CD4-positive, alpha-beta memory T cell (primary cell): ENCODE measurements at regions not wholly inside any gene's neighbourhood (a gene's known extent, or its start where the extent isn't known, plus 50 kb on each side); places are given as distances from the start of the nearest gene placed in this dataset.
A peak's percentile ranks its signal among the peaks of the same experiment; 100 is the strongest.

Experiments
- CTCF ChIA-PET: fragments of 350-600 bp; sonication (Branson Sonifier 250); formaldehyde crosslinking; loops from one replicate; lab custom pipeline; 2021; ENCODE audit warnings: inconsistent platforms; ENCODE audit not compliant: partially characterized antibody; lab: Charles Lee
- POLR2A ChIA-PET: fragments of 350-600 bp; sonication (Branson Sonifier 250); formaldehyde crosslinking; loops from one replicate; lab custom pipeline; 2021; ENCODE audit not compliant: partially characterized antibody; lab: Charles Lee
- DNase-seq, 5 donors: peaks; one replicate each; pipeline versions ENCODE4 v3.0.0 to v3.0.0-alpha.2; 2020 to 2022; ENCODE audit warnings: mixed read lengths in 1 of 5
- H3K27ac ChIP-seq: one replicate; pipeline ENCODE4 v1.7.0; 2013; ENCODE audit warnings: low read depth, low read length
- H3K27me3 ChIP-seq: 2 replicates; pipeline ENCODE4 v1.7.0; 2013; ENCODE audit warnings: mild to moderate bottlenecking, low read length, moderate library complexity; ENCODE audit not compliant: insufficient read depth
- H3K36me3 ChIP-seq: 2 replicates; pipeline ENCODE4 v1.7.0; 2013; ENCODE audit warnings: mild to moderate bottlenecking, low read length, moderate library complexity; ENCODE audit not compliant: insufficient read depth
- H3K4me1 ChIP-seq: 2 replicates; pipeline ENCODE4 v1.7.0; 2013; ENCODE audit warnings: mild to moderate bottlenecking, low read length, moderate library complexity; ENCODE audit not compliant: insufficient read depth
- H3K4me3 ChIP-seq, 2 donors: one replicate each; pipeline ENCODE4 v1.7.0; 2013; ENCODE audit warnings: low read length in 2 of 2, mild to moderate bottlenecking in 1 of 2
- H3K9me3 ChIP-seq, 2 donors: one replicate each; pipeline ENCODE4 v1.7.0; 2013; ENCODE audit warnings: low read length in 2 of 2, control low read depth in 1 of 2; ENCODE audit not compliant: control insufficient read depth in 1 of 2
- H3K27ac Mint-ChIP-seq, 7 donors: one replicate each; pipeline ENCODE4 v1.8.0; 2020 to 2021; ENCODE audit warnings: mixed read lengths in 7 of 7, mild to moderate bottlenecking in 6 of 7, inconsistent platforms in 3 of 7, moderate library complexity in 3 of 7
- H3K27me3 Mint-ChIP-seq, 2 donors: one replicate each; pipeline ENCODE4 v1.8.0; 2020 to 2021; ENCODE audit warnings: mixed read lengths in 2 of 2
- H3K36me3 Mint-ChIP-seq, 2 donors: one replicate each; pipeline ENCODE4 v1.8.0; 2020 to 2021; ENCODE audit warnings: mixed read lengths in 2 of 2, inconsistent platforms in 1 of 2, mild to moderate bottlenecking in 1 of 2
- H3K4me1 Mint-ChIP-seq, 4 donors: one replicate each; pipeline ENCODE4 v1.8.0; 2020 to 2021; ENCODE audit warnings: mixed read lengths in 4 of 4, mild to moderate bottlenecking in 1 of 4
- H3K4me3 Mint-ChIP-seq, 8 donors: one replicate each; pipeline ENCODE4 v1.8.0; 2020 to 2021; ENCODE audit warnings: mixed read lengths in 8 of 8, mild to moderate bottlenecking in 7 of 8, moderate library complexity in 6 of 8, inconsistent platforms in 3 of 8
- H3K9me3 Mint-ChIP-seq, 8 donors: one replicate each; pipeline ENCODE4 v1.8.0; 2020 to 2021; ENCODE audit warnings: mixed read lengths in 8 of 8, mild to moderate bottlenecking in 5 of 8, inconsistent platforms in 3 of 8, moderate library complexity in 1 of 8
- intact Hi-C: fragments of 100-400 bp; cut with micrococcal nuclease; formaldehyde crosslinking; loops from one replicate; pipeline ENCODE4 v1.15.1; 2023

DNA sequence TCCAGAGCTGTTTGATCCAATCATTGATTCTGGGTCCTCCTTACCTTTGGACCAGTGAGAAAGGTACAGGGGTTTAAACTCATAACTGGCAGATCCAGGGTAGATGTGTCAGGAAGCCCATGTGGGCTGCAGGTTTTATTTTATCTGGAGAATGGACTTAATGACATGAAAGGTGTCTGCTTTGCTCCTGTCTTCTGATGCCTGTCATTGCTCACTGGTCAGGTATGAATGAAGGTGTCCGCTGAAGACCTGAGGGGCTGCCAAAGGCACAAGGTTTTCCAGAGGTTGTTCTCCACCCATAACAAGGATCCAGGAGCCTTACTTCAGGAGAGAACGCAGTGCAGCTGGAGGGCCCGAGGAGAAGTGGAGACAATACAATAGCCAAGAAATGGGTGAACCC lies 74.2 kb downstream of the CHRNA1 start:
- Histone ChIP-seq H3K4me3 (no peak overlapping the region), H3K27ac (no peak overlapping the region), H3K36me3 (no peaks in the 10 kb centered on the region), H3K27me3 (no peaks in the 10 kb centered on the region), H3K4me1 (peaks cover 7% of the 10 kb centered on the region), H3K9me3 (no peaks in the 10 kb centered on the region)
- Mint-ChIP-seq H3K27ac (no peak overlapping the region), H3K9me3 (no peaks in the 10 kb centered on the region), H3K36me3 (no peaks in the 10 kb centered on the region), H3K4me3 (no peak overlapping the region), H3K27me3 (peaks cover 0 to 5% of the 10 kb centered on the region in 2 donors), H3K4me1 (peaks cover 5 to 11% (median 10%) of the 10 kb centered on the region in 4 donors)
- ChIA-PET POLR2A (interaction anchor here (0.7 to 1.1 kb wide), 2 partner anchors 93 to 128 kb away, joined by 3 to 5 read pairs; partner anchors contain the start of gene WIPF1), CTCF (interaction anchor here (1.0 to 6.8 kb wide), 14 partner anchors 9 to 295 kb away, joined by 3 to 222 read pairs (median 6); partner anchors contain the start of gene WIPF1)
- intact Hi-C loops: no loop called here
- no peak for DNase-seq

DNA sequence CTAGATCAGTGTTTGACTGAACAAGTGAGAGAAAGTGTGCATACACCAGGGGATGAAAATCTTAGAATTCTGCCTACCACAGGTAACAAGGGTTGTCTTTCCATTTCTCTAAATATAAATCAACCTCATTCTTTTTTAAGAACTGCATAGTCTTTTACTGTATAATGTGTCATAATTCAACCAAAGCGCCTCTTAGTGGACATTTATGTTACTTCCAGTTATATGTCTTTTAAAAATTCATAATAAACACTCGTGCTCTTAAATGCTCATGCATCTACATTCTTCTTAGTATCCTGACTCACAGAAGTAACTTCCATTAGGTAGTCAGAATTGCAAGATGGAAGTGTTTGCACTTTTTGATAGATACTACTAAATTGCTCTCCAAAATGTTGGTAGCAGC lies 76.2 kb downstream of the CHRNA1 start:
- Histone ChIP-seq H3K36me3 (no peaks in the 10 kb centered on the region), H3K27ac (no peak overlapping the region), H3K4me3 (no peak overlapping the region), H3K4me1 (peaks cover 14% of the 10 kb centered on the region), H3K27me3 (no peaks in the 10 kb centered on the region), H3K9me3 (no peaks in the 10 kb centered on the region)
- ChIA-PET POLR2A (interaction anchor here (0.6 to 3.1 kb wide), 8 partner anchors 9 to 226 kb away, joined by 3 to 9 read pairs (median 3); no protein-coding TSS in a partner anchor), CTCF (interaction anchor here (0.7 to 6.8 kb wide), 38 partner anchors 11 to 1285 kb away, joined by 3 to 222 read pairs (median 4); partner anchors contain the start of gene WIPF1)
- Mint-ChIP-seq H3K9me3 (no peaks in the 10 kb centered on the region), H3K27me3 (peaks cover 0 to 2% of the 10 kb centered on the region in 2 donors), H3K4me3 (peak overlapping the region in 1 of 8 donors; percentile 17), H3K27ac (peak overlapping the region; percentile 1 to 81 (median 56)), H3K4me1 (peaks cover 13 to 25% (median 19%) of the 10 kb centered on the region in 4 donors), H3K36me3 (peaks cover 0 to 6% of the 10 kb centered on the region in 2 donors)
- peak in 4 of 5 donors; percentile 44 to 55 (median 48) for DNase-seq
- intact Hi-C loops: loop anchor here (1.0 to 10.0 kb wide), 4 partner anchors 85 to 1283 kb away; no protein-coding TSS in a partner anchor

DNA sequence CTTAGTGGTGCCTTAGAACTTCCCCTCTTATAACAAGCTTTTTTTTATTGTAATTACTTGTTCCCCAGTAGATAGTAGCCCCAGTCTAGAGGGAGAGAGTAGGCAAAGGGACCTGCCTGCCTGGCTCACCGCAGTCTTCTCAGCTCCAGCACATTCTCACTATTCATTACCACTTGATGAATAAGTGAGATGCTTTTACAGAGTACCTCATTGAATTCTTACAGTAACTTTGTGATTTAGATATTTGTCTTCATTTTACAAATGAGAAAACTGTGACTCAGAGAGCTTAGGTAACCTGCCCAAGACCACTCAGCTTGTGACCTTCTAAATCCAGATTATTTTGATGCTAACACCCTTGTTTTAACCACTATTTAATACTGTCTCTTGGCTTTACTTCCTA lies 77.8 kb downstream of the CHRNA1 start:
- POLR2A ChIA-PET: interaction anchor here (1.0 to 3.1 kb wide), 5 partner anchors 83 to 132 kb away, joined by 3 to 9 read pairs (median 4); partner anchors contain the start of gene WIPF1
- peaks cover 15 to 34% (median 23%) of the 10 kb centered on the region in 4 donors for H3K4me1 Mint-ChIP-seq
- Histone ChIP-seq H3K4me3 (no peak overlapping the region), H3K4me1 (peaks cover 18% of the 10 kb centered on the region), H3K27ac (no peak overlapping the region), H3K9me3 (no peaks in the 10 kb centered on the region), H3K36me3 (no peaks in the 10 kb centered on the region), H3K27me3 (no peaks in the 10 kb centered on the region)
- H3K9me3 Mint-ChIP-seq: no peaks in the 10 kb centered on the region
- H3K27ac Mint-ChIP-seq: peak overlapping the region in 2 of 7 donors; percentile 38 to 45
- no peak for DNase-seq
- intact Hi-C loops: loop anchor here (10.0 kb wide), 1 partner anchor 1282 kb away; no protein-coding TSS in a partner anchor
- peaks cover 0 to 2% of the 10 kb centered on the region in 2 donors for H3K27me3 Mint-ChIP-seq
- CTCF ChIA-PET: interaction anchor here (0.8 to 6.8 kb wide), 26 partner anchors 9 to 377 kb away, joined by 3 to 222 read pairs (median 6); partner anchors contain the start of gene WIPF1
- H3K36me3 Mint-ChIP-seq: peaks cover 0 to 6% of the 10 kb centered on the region in 2 donors
- no peak overlapping the region for H3K4me3 Mint-ChIP-seq

DNA sequence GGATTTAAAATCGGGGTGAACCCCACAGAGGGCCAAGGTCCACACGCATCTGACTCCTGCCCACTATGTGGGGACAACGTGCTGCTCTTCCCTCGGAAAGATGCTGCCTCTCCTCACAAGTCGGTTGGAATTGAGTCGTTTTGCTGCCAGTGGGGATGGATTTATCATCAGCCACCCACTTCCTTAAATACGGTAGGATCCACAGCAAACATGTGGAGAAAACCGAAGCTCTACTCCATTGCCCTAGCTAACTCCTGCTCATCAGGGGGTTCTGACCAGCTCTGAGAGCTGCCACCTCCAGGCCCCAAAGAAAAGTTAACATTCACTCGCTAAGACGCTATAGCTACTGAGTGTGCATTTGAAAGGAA lies 80.9 kb downstream of the CHRNA1 start:
- ChIA-PET CTCF (interaction anchor here (0.6 to 2.4 kb wide), 15 partner anchors 17 to 220 kb away, joined by 3 to 12 read pairs (median 4); no protein-coding TSS in a partner anchor), POLR2A (interaction anchor here (0.7 to 6.3 kb wide), 9 partner anchors 43 to 190 kb away, joined by 3 to 85 read pairs (median 4); partner anchors contain the start of gene WIPF1)
- Histone ChIP-seq H3K36me3 (no peaks in the 10 kb centered on the region), H3K4me1 (peaks cover 48% of the 10 kb centered on the region), H3K9me3 (no peaks in the 10 kb centered on the region), H3K27me3 (no peaks in the 10 kb centered on the region), H3K27ac (peak overlapping the region; percentile 84), H3K4me3 (peak overlapping the region; percentile 49 to 69)
- peak overlapping the region; percentile 89 to 97 (median 93) for H3K4me3 Mint-ChIP-seq
- H3K4me1 Mint-ChIP-seq: peaks cover 34 to 59% (median 48%) of the 10 kb centered on the region in 4 donors
- H3K27me3 Mint-ChIP-seq: no peaks in the 10 kb centered on the region
- DNase-seq: peak in 4 of 5 donors; percentile 20 to 28 (median 24)
- peaks cover 0 to 6% of the 10 kb centered on the region in 2 donors for H3K36me3 Mint-ChIP-seq
- no peaks in the 10 kb centered on the region for H3K9me3 Mint-ChIP-seq
- H3K27ac Mint-ChIP-seq: peak overlapping the region; percentile 86 to 96 (median 94)
- intact Hi-C loops: loop anchor here (1.0 to 10.0 kb wide), 4 partner anchors 78 to 1279 kb away; partner anchors contain the start of gene WIPF1

DNA sequence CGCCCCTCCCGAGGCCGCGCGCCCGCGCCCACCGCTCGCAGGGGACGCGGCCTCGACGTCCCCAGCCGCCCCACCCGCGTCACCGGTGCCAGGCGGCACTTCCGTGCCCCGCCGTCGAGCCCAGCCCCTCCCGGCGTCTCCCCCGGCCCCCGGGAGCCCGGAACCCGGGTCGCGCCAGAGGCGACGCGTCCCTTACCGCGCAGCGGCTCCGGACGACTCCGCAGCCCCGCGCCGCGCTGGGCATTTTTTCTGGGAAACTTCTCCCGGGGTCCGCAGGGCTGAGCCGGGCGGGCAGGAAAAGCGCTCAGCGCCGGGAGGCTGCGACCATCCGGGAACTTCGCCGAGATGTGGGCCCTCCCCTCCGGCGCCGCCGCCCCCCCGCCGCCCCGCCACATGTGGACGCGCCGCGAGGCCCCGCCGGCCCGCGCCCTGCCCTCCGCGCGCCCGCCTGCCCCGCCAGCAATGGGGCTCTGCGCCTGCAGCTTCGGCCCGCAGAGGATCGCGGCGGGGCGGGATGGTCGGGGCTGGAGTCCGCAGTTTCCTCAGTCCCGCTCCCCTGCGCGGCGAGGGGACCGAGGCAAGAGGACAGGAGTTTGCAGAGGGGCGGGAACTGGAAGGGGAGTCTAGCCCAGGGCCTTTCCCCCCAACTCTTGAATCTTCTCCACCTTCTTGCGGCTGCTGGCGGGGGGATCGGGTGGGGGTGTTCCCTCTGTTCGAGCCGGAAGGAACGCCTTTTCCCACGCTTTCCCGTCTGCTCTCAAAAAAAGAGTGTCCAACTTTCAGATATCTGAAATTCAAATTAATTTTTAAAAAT lies 81.5 kb downstream of the CHRNA1 start:
- H3K9me3 Mint-ChIP-seq: no peaks in the 10 kb centered on the region
- DNase-seq: peak; percentile 66 to 79 (median 73)
- H3K27ac Mint-ChIP-seq: peak overlapping the region; percentile 86 to 96 (median 94)
- H3K36me3 Mint-ChIP-seq: peaks cover 0 to 6% of the 10 kb centered on the region in 2 donors
- CTCF ChIA-PET: interaction anchor here (0.7 to 2.4 kb wide), 19 partner anchors 13 to 220 kb away, joined by 3 to 12 read pairs (median 4); no protein-coding TSS in a partner anchor
- Histone ChIP-seq H3K27me3 (no peaks in the 10 kb centered on the region), H3K4me1 (peaks cover 48% of the 10 kb centered on the region), H3K4me3 (peak overlapping the region; percentile 49 to 69), H3K27ac (peak overlapping the region; percentile 84), H3K36me3 (no peaks in the 10 kb centered on the region), H3K9me3 (no peaks in the 10 kb centered on the region)
- no peaks in the 10 kb centered on the region for H3K27me3 Mint-ChIP-seq
- H3K4me1 Mint-ChIP-seq: peaks cover 36 to 60% (median 48%) of the 10 kb centered on the region in 4 donors
- intact Hi-C loops: loop anchor here (1.0 to 10.0 kb wide), 5 partner anchors 48 to 1278 kb away; partner anchors contain the start of gene WIPF1
- peak overlapping the region; percentile 89 to 97 (median 93) for H3K4me3 Mint-ChIP-seq
- POLR2A ChIA-PET: interaction anchor here (0.9 to 6.3 kb wide), 13 partner anchors 13 to 189 kb away, joined by 3 to 85 read pairs (median 5); partner anchors contain the start of gene WIPF1

DNA sequence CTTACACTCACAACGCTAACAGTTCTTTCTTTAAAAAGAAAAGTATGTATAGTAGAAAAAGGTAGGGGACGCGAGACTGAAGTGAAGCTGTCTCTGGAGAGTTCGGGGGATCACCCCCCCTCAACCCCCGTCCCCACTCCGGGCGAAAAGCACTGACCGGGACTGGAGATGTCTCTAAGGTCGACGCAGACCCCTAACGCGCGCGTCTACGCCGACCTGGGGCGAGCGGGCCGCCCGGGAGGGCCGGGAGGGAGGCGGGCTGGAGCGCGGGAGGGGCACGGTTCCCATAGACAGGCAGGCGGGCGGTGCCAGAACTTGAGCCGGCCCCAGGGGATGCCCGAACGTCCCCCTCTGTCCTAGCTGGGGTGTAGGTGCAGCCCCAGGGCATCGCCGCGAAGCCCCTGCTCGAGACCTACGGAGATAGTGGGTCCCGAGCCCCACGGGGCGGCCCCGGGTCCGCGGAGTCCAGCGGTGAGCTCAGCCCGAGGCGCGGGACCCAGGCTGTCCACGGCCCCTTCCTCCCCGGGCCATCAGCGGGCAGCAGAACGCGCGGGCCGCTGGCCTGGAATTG lies 82.2 kb downstream of the CHRNA1 start:
- H3K4me3 Mint-ChIP-seq: peak overlapping the region; percentile 88 to 93 (median 90)
- Histone ChIP-seq H3K9me3 (no peaks in the 10 kb centered on the region), H3K27me3 (no peaks in the 10 kb centered on the region), H3K36me3 (no peaks in the 10 kb centered on the region), H3K4me1 (peaks cover 51% of the 10 kb centered on the region), H3K4me3 (peak overlapping the region; percentile 5 to 69), H3K27ac (peak overlapping the region; percentile 84)
- peak overlapping the region; percentile 68 to 93 (median 91) for H3K27ac Mint-ChIP-seq
- no peaks in the 10 kb centered on the region for H3K27me3 Mint-ChIP-seq
- DNase-seq: peak; percentile 24 to 57 (median 38)
- ChIA-PET POLR2A (interaction anchor here (0.7 to 6.3 kb wide), 14 partner anchors 10 to 104 kb away, joined by 3 to 85 read pairs (median 4); partner anchors contain the start of gene WIPF1), CTCF (interaction anchor here (0.7 to 2.0 kb wide), 13 partner anchors 13 to 219 kb away, joined by 3 to 8 read pairs (median 4); no protein-coding TSS in a partner anchor)
- H3K4me1 Mint-ChIP-seq: peaks cover 42 to 65% (median 54%) of the 10 kb centered on the region in 4 donors
- H3K9me3 Mint-ChIP-seq: no peaks in the 10 kb centered on the region
- intact Hi-C loops: loop anchor here (1.0 to 10.0 kb wide), 3 partner anchors 48 to 1277 kb away; partner anchors contain the start of gene WIPF1
- peaks cover 0 to 6% of the 10 kb centered on the region in 2 donors for H3K36me3 Mint-ChIP-seq
